Activated CD8-positive, alpha-beta T cell treated with anti-CD3 and anti-CD28 coated beads for 36 hours (primary cell): ENCODE measurements at regions not wholly inside any gene's neighbourhood (a gene's known extent, or its start where the extent isn't known, plus 50 kb on each side); places are given as distances from the start of the nearest gene placed in this dataset.

Experiments
- ATAC-seq: fragments of 200-7000 bp; cut with Tn5 transposase; one replicate; pipeline ENCODE4 v1.10.0; 2021; ENCODE audit warnings: mild to moderate bottlenecking, moderate library complexity
- CTCF ChIA-PET: fragments of 350-600 bp; sonication (Branson Sonifier 250); formaldehyde crosslinking; loops from one replicate; lab custom pipeline; 2021; ENCODE audit warnings: antibody characterized with exemption; lab: Charles Lee
- POLR2A ChIA-PET: fragments of 350-600 bp; sonication (Branson Sonifier 250); formaldehyde crosslinking; loops from one replicate; lab custom pipeline; 2021; ENCODE audit warnings: antibody characterized with exemption; lab: Charles Lee
- DNase-seq: peaks from one replicate; pipeline ENCODE4 v3.0.0-alpha.2; 2020
- H3K27ac Mint-ChIP-seq: one replicate; pipeline ENCODE4 v1.8.0; 2021; ENCODE audit warnings: mild to moderate bottlenecking, mixed read lengths
- H3K27me3 Mint-ChIP-seq: one replicate; pipeline ENCODE4 v1.8.0; 2021; ENCODE audit warnings: mixed read lengths
- H3K36me3 Mint-ChIP-seq: one replicate; pipeline ENCODE4 v1.8.0; 2021; ENCODE audit warnings: low read depth, mixed read lengths
- H3K4me1 Mint-ChIP-seq: one replicate; pipeline ENCODE4 v1.8.0; 2021; ENCODE audit warnings: low read depth, mixed read lengths
- H3K4me3 Mint-ChIP-seq: one replicate; pipeline ENCODE4 v1.8.0; 2021; ENCODE audit warnings: mild to moderate bottlenecking, moderate library complexity, mixed read lengths
- H3K9me3 Mint-ChIP-seq: one replicate; pipeline ENCODE4 v1.8.0; 2021; ENCODE audit warnings: mixed read lengths
- intact Hi-C: fragments of 100-400 bp; cut with micrococcal nuclease; formaldehyde crosslinking; loops from one replicate; pipeline ENCODE4 v1.10.0; 2022
- TF ChIP-seq, protein P1 (sequence below): fragments of 200-600 bp; IDR thresholded peaks from one replicate; pipeline ENCODE4 v1.8.0; 2022; ENCODE audit warnings: antibody characterized with exemption, mild to moderate bottlenecking

DNA sequence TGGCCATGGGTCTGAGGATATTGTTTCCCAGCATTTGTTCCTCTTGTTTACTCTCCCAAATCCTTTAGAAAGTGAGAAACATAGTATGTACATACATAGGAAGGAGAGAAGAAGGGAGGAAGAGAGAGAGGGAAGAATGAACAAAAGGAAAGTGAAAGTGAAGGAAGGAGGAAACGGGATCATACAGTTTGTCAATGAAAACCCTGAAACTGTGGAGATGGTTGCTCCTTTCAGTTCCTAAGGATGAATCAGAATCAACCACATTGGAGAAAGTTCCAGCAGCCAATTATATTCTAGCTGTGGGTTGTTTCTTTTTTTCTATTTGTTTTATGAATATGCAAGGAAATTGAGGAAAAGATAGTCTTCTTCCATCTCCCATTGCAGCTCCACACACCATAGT, 396.5 kb downstream of the MLLT3 start:
- intact Hi-C loops, result no loop called here
- ATAC-seq, result no peak
- peaks cover 31% of the 10 kb centered on the region for H3K4me1 Mint-ChIP-seq
- H3K27me3 Mint-ChIP-seq, result no peaks in the 10 kb centered on the region
- no peak overlapping the region for H3K27ac Mint-ChIP-seq
- ChIA-PET CTCF (no interaction called here), POLR2A (no interaction called here)
- no peaks in the 10 kb centered on the region for H3K9me3 Mint-ChIP-seq
- no peak overlapping the region for H3K4me3 Mint-ChIP-seq
- no peak for DNase-seq
- TF ChIP-seq, protein P1, sequence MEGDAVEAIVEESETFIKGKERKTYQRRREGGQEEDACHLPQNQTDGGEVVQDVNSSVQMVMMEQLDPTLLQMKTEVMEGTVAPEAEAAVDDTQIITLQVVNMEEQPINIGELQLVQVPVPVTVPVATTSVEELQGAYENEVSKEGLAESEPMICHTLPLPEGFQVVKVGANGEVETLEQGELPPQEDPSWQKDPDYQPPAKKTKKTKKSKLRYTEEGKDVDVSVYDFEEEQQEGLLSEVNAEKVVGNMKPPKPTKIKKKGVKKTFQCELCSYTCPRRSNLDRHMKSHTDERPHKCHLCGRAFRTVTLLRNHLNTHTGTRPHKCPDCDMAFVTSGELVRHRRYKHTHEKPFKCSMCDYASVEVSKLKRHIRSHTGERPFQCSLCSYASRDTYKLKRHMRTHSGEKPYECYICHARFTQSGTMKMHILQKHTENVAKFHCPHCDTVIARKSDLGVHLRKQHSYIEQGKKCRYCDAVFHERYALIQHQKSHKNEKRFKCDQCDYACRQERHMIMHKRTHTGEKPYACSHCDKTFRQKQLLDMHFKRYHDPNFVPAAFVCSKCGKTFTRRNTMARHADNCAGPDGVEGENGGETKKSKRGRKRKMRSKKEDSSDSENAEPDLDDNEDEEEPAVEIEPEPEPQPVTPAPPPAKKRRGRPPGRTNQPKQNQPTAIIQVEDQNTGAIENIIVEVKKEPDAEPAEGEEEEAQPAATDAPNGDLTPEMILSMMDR, result no peak
- H3K36me3 Mint-ChIP-seq, result no peaks in the 10 kb centered on the region

DNA sequence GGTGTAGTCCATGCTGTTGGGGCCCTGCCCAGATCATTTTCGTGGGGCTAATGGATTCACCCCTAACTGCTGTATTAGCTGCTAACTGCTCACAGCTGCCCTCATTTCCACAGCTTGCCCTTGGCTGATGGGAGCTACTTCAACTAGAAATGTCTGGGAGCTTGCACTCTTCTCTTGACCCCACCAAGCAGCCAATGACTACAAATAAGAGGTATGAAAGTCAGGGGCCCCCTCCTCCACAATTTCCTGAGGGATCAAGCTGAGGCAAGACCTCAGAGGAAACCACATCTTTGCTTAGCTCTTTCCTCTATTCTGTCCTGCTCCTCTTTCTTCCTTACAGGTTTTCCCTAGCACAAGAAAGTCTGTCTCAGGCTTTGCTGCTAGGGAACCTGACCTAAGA, 397.5 kb downstream of the MLLT3 start:
- Mint-ChIP-seq H3K27ac (no peak overlapping the region), H3K4me3 (no peak overlapping the region), H3K27me3 (no peaks in the 10 kb centered on the region), H3K4me1 (peaks cover 31% of the 10 kb centered on the region), H3K9me3 (no peaks in the 10 kb centered on the region), H3K36me3 (no peaks in the 10 kb centered on the region)
- ATAC-seq (no peak), DNase-seq (no peak)
- ChIA-PET CTCF (interaction anchor here (1.7 kb wide), 1 partner anchor 16 kb away, joined by 3 read pairs; no protein-coding TSS in a partner anchor), POLR2A (no interaction called here)
- TF ChIP-seq, protein P1, result no peak
- intact Hi-C loops, result no loop called here

DNA sequence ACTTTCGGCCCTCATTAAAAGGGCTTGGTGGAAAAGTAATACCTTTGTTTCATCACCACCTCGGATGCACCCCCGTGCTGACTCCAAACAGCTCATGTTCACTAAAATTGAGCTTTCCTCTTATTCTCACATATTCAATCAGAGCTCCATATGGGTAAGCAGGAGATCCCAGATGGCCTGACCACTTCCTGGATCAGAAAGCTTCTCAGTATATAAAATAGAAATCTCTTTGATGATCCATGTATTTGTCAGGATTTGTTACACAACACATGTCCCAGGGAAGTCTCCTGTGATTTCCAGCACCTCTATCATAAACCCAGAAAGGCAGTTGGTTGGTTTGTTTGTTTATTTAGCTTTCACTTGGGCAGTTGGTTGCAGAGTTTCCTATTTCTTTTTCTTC, 402.0 kb downstream of the MLLT3 start:
- Mint-ChIP-seq H3K27me3 (no peaks in the 10 kb centered on the region), H3K4me1 (peaks cover 8% of the 10 kb centered on the region), H3K36me3 (no peaks in the 10 kb centered on the region), H3K27ac (no peak overlapping the region), H3K9me3 (no peaks in the 10 kb centered on the region), H3K4me3 (no peak overlapping the region)
- ChIA-PET POLR2A (no interaction called here), CTCF (interaction anchor here (1.2 to 1.4 kb wide), 3 partner anchors 20 to 890 kb away, joined by 3 to 5 read pairs (median 4); no protein-coding TSS in a partner anchor)
- TF ChIP-seq, protein P1, result no peak
- no peak for DNase-seq
- ATAC-seq, result no peak
- intact Hi-C loops, result no loop called here

DNA sequence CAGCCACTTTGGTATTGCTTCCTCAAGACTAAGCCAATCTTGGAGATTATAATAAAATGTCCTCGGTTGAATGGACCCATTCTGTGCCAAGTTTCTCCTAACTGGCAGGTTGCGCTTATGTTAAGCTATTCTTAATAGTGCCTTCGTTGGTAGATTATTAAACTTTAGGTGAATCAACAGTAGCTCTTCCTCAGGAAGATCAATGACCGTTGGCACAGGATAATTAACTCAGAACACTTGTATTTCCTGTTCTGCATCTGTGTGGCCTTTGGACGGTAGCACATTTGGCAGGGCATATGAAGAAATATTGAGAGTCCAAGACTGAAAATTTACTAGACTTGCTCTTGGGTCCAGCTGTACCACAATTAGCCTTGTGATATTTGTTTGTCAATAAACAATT, 402.9 kb downstream of the MLLT3 start:
- ATAC-seq (no peak), DNase-seq (no peak)
- ChIA-PET POLR2A (no interaction called here), CTCF (interaction anchor here (1.2 to 1.4 kb wide), 3 partner anchors 8 to 891 kb away, joined by 3 to 5 read pairs (median 4); no protein-coding TSS in a partner anchor)
- Mint-ChIP-seq H3K27ac (no peak overlapping the region), H3K9me3 (no peaks in the 10 kb centered on the region), H3K36me3 (no peaks in the 10 kb centered on the region), H3K4me3 (no peak overlapping the region), H3K27me3 (no peaks in the 10 kb centered on the region), H3K4me1 (peaks cover 1% of the 10 kb centered on the region)
- intact Hi-C loops, result no loop called here
- TF ChIP-seq, protein P1, result no peak

DNA sequence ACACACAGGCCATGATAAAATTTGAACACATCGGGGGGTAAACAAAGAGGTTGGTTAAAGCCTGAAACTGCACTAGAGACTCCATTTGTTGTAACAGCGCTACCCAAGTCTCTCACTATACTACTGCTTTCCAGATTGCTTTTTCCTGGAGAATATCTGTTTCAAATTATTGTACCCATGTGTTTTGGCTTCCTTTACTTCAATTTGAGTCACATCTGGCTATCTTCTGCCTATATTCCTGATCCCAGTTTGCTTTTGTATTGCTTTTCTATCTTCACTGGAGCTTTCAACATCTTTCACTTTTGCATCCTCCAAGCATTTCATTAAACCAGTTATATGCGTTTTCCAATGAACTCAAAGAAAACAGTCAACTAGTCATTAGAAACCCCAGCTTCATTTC, 404.7 kb downstream of the MLLT3 start:
- no peak for ATAC-seq
- CTCF ChIA-PET, result interaction anchor here (1.3 kb wide), 1 partner anchor 9 kb away, joined by 3 read pairs; no protein-coding TSS in a partner anchor

More for the DNA sequence above, 404.7 kb downstream of the MLLT3 start:
- no peaks in the 10 kb centered on the region for H3K36me3 Mint-ChIP-seq
- POLR2A ChIA-PET, result no interaction called here
- intact Hi-C loops, result no loop called here
- H3K9me3 Mint-ChIP-seq, result no peaks in the 10 kb centered on the region
- no peak for DNase-seq
- no peaks in the 10 kb centered on the region for H3K27me3 Mint-ChIP-seq
- peaks cover 2% of the 10 kb centered on the region for H3K4me1 Mint-ChIP-seq
- no peak overlapping the region for H3K4me3 Mint-ChIP-seq
- H3K27ac Mint-ChIP-seq, result no peak overlapping the region
- TF ChIP-seq, protein P1, result no peak
